OCI-LY1 (cell line): ENCODE measurements at regions not wholly inside any gene's neighbourhood (a gene's known extent, or its start where the extent isn't known, plus 50 kb on each side); places are given as distances from the start of the nearest gene placed in this dataset.

Experiments used
- H2AFZ ChIP-seq: fragments of 200-600 bp; sonication (generic), shearing (Covaris generic); 2 replicates; pipeline ENCODE4 v1.6.0; 2014; ENCODE audit warnings: antibody characterized with exemption, mild to moderate bottlenecking, low read length
- H3F3A ChIP-seq: fragments of 200-600 bp; sonication (generic), shearing (Covaris generic); 2 replicates; pipeline ENCODE4 v1.6.0; 2014; ENCODE audit warnings: mild to moderate bottlenecking, antibody characterized with exemption, low read length, moderate library complexity; ENCODE audit not compliant: insufficient read depth
- H3K27ac ChIP-seq: fragments of 200-600 bp; sonication (generic); 2 replicates; pipeline ENCODE4 v1.5.1; 2014; ENCODE audit warnings: low read length, mixed run types, mild to moderate bottlenecking, low read depth; ENCODE audit not compliant: poor library complexity, severe bottlenecking
- H3K27me3 ChIP-seq: fragments of 200-600 bp; sonication (generic); 2 replicates; pipeline ENCODE4 v1.6.0; 2014; ENCODE audit warnings: antibody characterized with exemption, mild to moderate bottlenecking, low read length, moderate library complexity; ENCODE audit not compliant: insufficient read depth
- H3K36me3 ChIP-seq: fragments of 200-600 bp; sonication (generic); 2 replicates; pipeline ENCODE4 v1.6.1; 2014; ENCODE audit warnings: mild to moderate bottlenecking, antibody characterized with exemption, low read length, moderate library complexity, mixed read lengths; ENCODE audit not compliant: insufficient read depth
- H3K4me1 ChIP-seq: fragments of 200-600 bp; sonication (generic); 2 replicates; pipeline ENCODE4 v1.5.1; 2014; ENCODE audit warnings: mild to moderate bottlenecking, low read length, moderate library complexity; ENCODE audit not compliant: insufficient read depth, severe bottlenecking
- H3K4me2 ChIP-seq: fragments of 200-600 bp; sonication (generic), shearing (Covaris generic); 2 replicates; pipeline ENCODE4 v1.6.1; 2014; ENCODE audit warnings: low read length
- H3K4me3 ChIP-seq: fragments of 200-600 bp; sonication (generic); 2 replicates; pipeline ENCODE4 v1.5.1; 2014; ENCODE audit warnings: low read length, low read depth, mild to moderate bottlenecking, mixed read lengths; ENCODE audit not compliant: poor library complexity, severe bottlenecking
- H3K79me2 ChIP-seq: fragments of 200-600 bp; shearing (Covaris generic); 2 replicates; pipeline ENCODE4 v1.6.1; 2016; ENCODE audit warnings: mixed run types, low read length, mixed read lengths; ENCODE audit not compliant: insufficient read depth
- H3K9ac ChIP-seq: fragments of 200-600 bp; sonication (generic), shearing (Covaris generic); 2 replicates; pipeline ENCODE4 v1.6.1; 2014; ENCODE audit warnings: mild to moderate bottlenecking, low read length, mixed read lengths
- H3K9me2 ChIP-seq: fragments of 200-600 bp; sonication (generic), shearing (Covaris generic); 2 replicates; pipeline ENCODE4 v1.6.1; 2014; ENCODE audit warnings: low read depth, mild to moderate bottlenecking, low read length, mixed read lengths
- H3K9me3 ChIP-seq: fragments of 200-600 bp; shearing (Covaris generic); 2 replicates; pipeline ENCODE4 v1.6.1; 2014; ENCODE audit warnings: low read length, mixed read lengths
- H4K20me1 ChIP-seq: fragments of 200-600 bp; sonication (generic), shearing (Covaris generic); 2 replicates; pipeline ENCODE4 v1.6.0; 2016; ENCODE audit warnings: mild to moderate bottlenecking, low read length; ENCODE audit not compliant: insufficient read depth
- CTCF ChIP-seq: fragments of 200-600 bp; sonication (generic), shearing (Covaris generic); IDR thresholded peaks from 2 replicates; pipeline ENCODE4 v1.5.1; 2017; ENCODE audit warnings: mild to moderate bottlenecking, antibody characterized with exemption, low read length, moderate library complexity, mixed read lengths
- EZH2 ChIP-seq: fragments of 200-600 bp; sonication (generic), shearing (Covaris generic); IDR thresholded peaks from 2 replicates; pipeline ENCODE4 v1.8.0; 2017; ENCODE audit warnings: borderline replicate concordance, mixed run types, mild to moderate bottlenecking, antibody characterized with exemption, low read length, moderate library complexity, mixed read lengths

GRCh38 chr4:115945026-115945425 is 831.6 kb upstream of the NDST4 start:
- Histone ChIP-seq H3K9me2 (no peaks in the 10 kb centered on the region), H3F3A (no peaks in the 10 kb centered on the region), H2AFZ (no peak overlapping the region), H3K4me1 (no peaks in the 10 kb centered on the region), H3K27ac (no peak overlapping the region), H3K4me3 (no peak overlapping the region), H3K27me3 (no peaks in the 10 kb centered on the region), H3K9me3 (no peaks in the 10 kb centered on the region), H4K20me1 (no peaks in the 10 kb centered on the region), H3K4me2 (no peak overlapping the region), H3K36me3 (no peaks in the 10 kb centered on the region), H3K79me2 (no peaks in the 10 kb centered on the region), H3K9ac (no peak overlapping the region)
- TF ChIP-seq CTCF (no peak), EZH2 (no peak)

- Histone ChIP-seq H3K27ac (no peak overlapping the region), H3K79me2 (no peaks in the 10 kb centered on the region), H3K4me2 (no peak overlapping the region), H3K9me2 (no peaks in the 10 kb centered on the region), H3K4me3 (no peak overlapping the region), H3K9ac (no peak overlapping the region), H3F3A (no peaks in the 10 kb centered on the region), H3K36me3 (no peaks in the 10 kb centered on the region), H3K27me3 (no peaks in the 10 kb centered on the region), H3K4me1 (no peaks in the 10 kb centered on the region), H4K20me1 (no peaks in the 10 kb centered on the region), H3K9me3 (no peaks in the 10 kb centered on the region), H2AFZ (no peak overlapping the region)
- TF ChIP-seq CTCF (no peak), EZH2 (no peak)
These were observed 830.9 kb upstream of the NDST4 start for GRCh38 chr4:115944146-115944905.

GRCh38 chr4:115938764-115939443 is 825.5 kb upstream of the NDST4 start:
- H3K4me1 ChIP-seq: no peaks in the 10 kb centered on the region
- H3K4me3 ChIP-seq: no peak overlapping the region

More at GRCh38 chr4:115938764-115939443, 825.5 kb upstream of the NDST4 start:
- H3K27me3 ChIP-seq: no peaks in the 10 kb centered on the region
- H3K9ac ChIP-seq: no peak overlapping the region
- H3F3A ChIP-seq: no peaks in the 10 kb centered on the region
- H2AFZ ChIP-seq: no peak overlapping the region
- no peak for TF ChIP-seq EZH2
- no peak for TF ChIP-seq CTCF
- no peaks in the 10 kb centered on the region for H3K9me2 ChIP-seq
- H3K4me2 ChIP-seq: no peak overlapping the region
- H3K79me2 ChIP-seq: no peaks in the 10 kb centered on the region
- H3K36me3 ChIP-seq: no peaks in the 10 kb centered on the region
- no peaks in the 10 kb centered on the region for H4K20me1 ChIP-seq
- no peaks in the 10 kb centered on the region for H3K9me3 ChIP-seq
- no peak overlapping the region for H3K27ac ChIP-seq
